Osteoblast (primary cell): ENCODE measurements at regions not wholly inside any gene's neighbourhood (a gene's known extent, or its start where the extent isn't known, plus 50 kb on each side); places are given as distances from the start of the nearest gene placed in this dataset.

Experiments used
- DNase-seq: peaks from one replicate; pipeline ENCODE4 v3.0.0; 2011; ENCODE audit warnings: low spot score, mixed read lengths; ENCODE audit not compliant: insufficient read length; ENCODE audit errors: missing footprints
- H2AFZ ChIP-seq: 2 replicates; pipeline ENCODE4 v1.6.0; 2011; ENCODE audit warnings: mild to moderate bottlenecking, low read length
- H3K27ac ChIP-seq: 2 replicates; pipeline ENCODE4 v1.5.1; 2011; ENCODE audit warnings: mild to moderate bottlenecking, low read depth, low read length, moderate library complexity
- H3K27me3 ChIP-seq: 2 replicates; pipeline ENCODE4 v1.6.0; 2012; ENCODE audit warnings: mild to moderate bottlenecking, control low read depth, inconsistent platforms, low read length, moderate library complexity; ENCODE audit not compliant: insufficient read depth
- H3K36me3 ChIP-seq: 2 replicates; pipeline ENCODE4 v1.5.1; 2011; ENCODE audit warnings: mild to moderate bottlenecking, low read length, control low read depth, moderate library complexity; ENCODE audit not compliant: insufficient read depth
- H3K4me1 ChIP-seq: 2 replicates; pipeline ENCODE4 v1.5.1; 2011; ENCODE audit warnings: mild to moderate bottlenecking, low read length, control low read depth, moderate library complexity; ENCODE audit not compliant: insufficient read depth
- H3K4me2 ChIP-seq: 2 replicates; pipeline ENCODE4 v1.6.0; 2011; ENCODE audit warnings: mild to moderate bottlenecking, low read length; ENCODE audit not compliant: insufficient read depth
- H3K4me3 ChIP-seq: fragments of 200-600 bp; sonication (generic); 3 replicates; pipeline ENCODE4 v1.5.1; 2012; ENCODE audit warnings: mild to moderate bottlenecking, low read length, inconsistent platforms; ENCODE audit not compliant: insufficient read depth
- H3K79me2 ChIP-seq: 2 replicates; pipeline ENCODE4 v1.6.0; 2012; ENCODE audit warnings: mild to moderate bottlenecking, low read length, control low read depth, inconsistent platforms; ENCODE audit not compliant: insufficient read depth
- H3K9me3 ChIP-seq: 2 replicates; pipeline ENCODE4 v1.5.1; 2011; ENCODE audit warnings: low read depth, low read length, control low read depth
- H4K20me1 ChIP-seq: 2 replicates; pipeline ENCODE4 v1.6.0; 2012; ENCODE audit warnings: mild to moderate bottlenecking, low read length, control low read depth; ENCODE audit not compliant: insufficient read depth
- CTCF ChIP-seq: IDR thresholded peaks from 2 replicates; pipeline ENCODE4 v1.5.1; 2011; ENCODE audit warnings: mild to moderate bottlenecking, low read depth, low read length, moderate library complexity; ENCODE audit errors: extremely low read depth

- Histone ChIP-seq H3K4me3 (no peak overlapping the region), H3K4me2 (no peak overlapping the region), H3K4me1 (peaks cover 6% of the 10 kb centered on the region), H3K9me3 (no peaks in the 10 kb centered on the region), H4K20me1 (no peaks in the 10 kb centered on the region), H2AFZ (no peak overlapping the region), H3K36me3 (no peaks in the 10 kb centered on the region), H3K27ac (peak overlapping the region; percentile 69), H3K79me2 (no peaks in the 10 kb centered on the region), H3K27me3 (peaks cover 3% of the 10 kb centered on the region)
- peak; percentile 47 for DNase-seq
- no peak for TF ChIP-seq CTCF
Measured at GRCh38 chrX:42096265-42096920, 173.0 kb upstream of the CASK start.

- peak overlapping the region; percentile 50 for H2AFZ ChIP-seq
- no peak for DNase-seq
Measured at GRCh38 chrX:42094218-42094617, 170.9 kb upstream of the CASK start.

GRCh38 chrX:42093756-42094155 is 170.4 kb upstream of the CASK start:
- H2AFZ ChIP-seq, result peak overlapping the region; percentile 50

More at GRCh38 chrX:42094218-42094617, 170.9 kb upstream of the CASK start:
- Histone ChIP-seq H3K79me2 (no peaks in the 10 kb centered on the region), H3K4me3 (no peak overlapping the region), H3K27ac (peak overlapping the region; percentile 64), H3K4me1 (peaks cover 6% of the 10 kb centered on the region), H4K20me1 (no peaks in the 10 kb centered on the region), H3K4me2 (peak overlapping the region; percentile 31), H3K27me3 (peaks cover 3% of the 10 kb centered on the region), H3K36me3 (no peaks in the 10 kb centered on the region), H3K9me3 (no peaks in the 10 kb centered on the region)
- TF ChIP-seq CTCF, result no peak

More at GRCh38 chrX:42093756-42094155, 170.4 kb upstream of the CASK start:
- TF ChIP-seq CTCF, result no peak
- DNase-seq, result no peak
- H3K36me3 ChIP-seq, result no peaks in the 10 kb centered on the region
- peaks cover 6% of the 10 kb centered on the region for H3K4me1 ChIP-seq
- no peaks in the 10 kb centered on the region for H3K79me2 ChIP-seq
- peak overlapping the region; percentile 64 for H3K27ac ChIP-seq
- H3K27me3 ChIP-seq, result peaks cover 3% of the 10 kb centered on the region
- peak overlapping the region; percentile 31 for H3K4me2 ChIP-seq
- no peaks in the 10 kb centered on the region for H4K20me1 ChIP-seq
- H3K9me3 ChIP-seq, result no peaks in the 10 kb centered on the region
- H3K4me3 ChIP-seq, result no peak overlapping the region
